CD8-positive, alpha-beta memory T cell (primary cell): ENCODE measurements at regions not wholly inside any gene's neighbourhood (a gene's known extent, or its start where the extent isn't known, plus 50 kb on each side); places are given as distances from the start of the nearest gene placed in this dataset.
"Not testable (repeated sequence)": the region's sequence is repeated elsewhere in the genome, so short reads cannot be mapped to it uniquely, and the experiment has no call there.

ENCODE experiments used
- CTCF ChIA-PET: fragments of 350-600 bp; sonication (Branson Sonifier 250); formaldehyde crosslinking; loops from one replicate; lab custom pipeline; 2021; ENCODE audit warnings: antibody characterized with exemption; lab: Charles Lee
- POLR2A ChIA-PET: fragments of 350-600 bp; sonication (Branson Sonifier 250); formaldehyde crosslinking; loops from one replicate; lab custom pipeline; 2021; ENCODE audit warnings: antibody characterized with exemption; lab: Charles Lee
- DNase-seq, 5 donors: peaks; one replicate each; pipeline versions ENCODE4 v3.0.0 to v3.0.0-alpha.2; 2020 to 2022; ENCODE audit warnings: mixed read lengths in 1 of 5
- H3K27ac ChIP-seq: one replicate; pipeline ENCODE4 v1.7.0; 2013; ENCODE audit warnings: low read depth, mild to moderate bottlenecking, low read length, moderate library complexity
- H3K27me3 ChIP-seq: 2 replicates; pipeline ENCODE4 v1.7.0; 2013; ENCODE audit warnings: low read length, mild to moderate bottlenecking; ENCODE audit not compliant: insufficient read depth, poor library complexity, severe bottlenecking
- H3K36me3 ChIP-seq: 2 replicates; pipeline ENCODE4 v1.7.0; 2013; ENCODE audit warnings: mild to moderate bottlenecking, low read length, moderate library complexity; ENCODE audit not compliant: insufficient read depth
- H3K4me1 ChIP-seq: 2 replicates; pipeline ENCODE4 v1.7.0; 2013; ENCODE audit warnings: mild to moderate bottlenecking, low read length, moderate library complexity; ENCODE audit not compliant: insufficient read depth
- H3K4me3 ChIP-seq: 2 replicates; pipeline ENCODE4 v1.7.0; 2013; ENCODE audit warnings: mild to moderate bottlenecking, low read length
- H3K9me3 ChIP-seq: 2 replicates; pipeline ENCODE4 v1.7.0; 2013; ENCODE audit warnings: mild to moderate bottlenecking, low read length
- H3K27ac Mint-ChIP-seq, 8 donors: one replicate each; pipeline ENCODE4 v1.8.0; 2020 to 2021; ENCODE audit warnings: mixed read lengths in 8 of 8, mild to moderate bottlenecking in 6 of 8, inconsistent platforms in 3 of 8, moderate library complexity in 3 of 8
- H3K27me3 Mint-ChIP-seq, 2 donors: one replicate each; pipeline ENCODE4 v1.8.0; 2020 to 2021; ENCODE audit warnings: mixed read lengths in 2 of 2, mild to moderate bottlenecking in 1 of 2, moderate library complexity in 1 of 2
- H3K36me3 Mint-ChIP-seq, 3 donors: one replicate each; pipeline ENCODE4 v1.8.0; 2020 to 2021; ENCODE audit warnings: mixed read lengths in 3 of 3, inconsistent platforms in 1 of 3, mild to moderate bottlenecking in 1 of 3
- H3K4me1 Mint-ChIP-seq, 3 donors: one replicate each; pipeline ENCODE4 v1.8.0; 2020 to 2021; ENCODE audit warnings: mixed read lengths in 3 of 3, inconsistent platforms in 1 of 3, mild to moderate bottlenecking in 1 of 3
- H3K4me3 Mint-ChIP-seq, 7 donors: one replicate each; pipeline ENCODE4 v1.8.0; 2020 to 2021; ENCODE audit warnings: mixed read lengths in 7 of 7, mild to moderate bottlenecking in 6 of 7, moderate library complexity in 4 of 7, inconsistent platforms in 2 of 7
- H3K9me3 Mint-ChIP-seq, 5 donors: one replicate each; pipeline ENCODE4 v1.8.0; 2020 to 2022; ENCODE audit warnings: mixed read lengths in 5 of 5, mild to moderate bottlenecking in 3 of 5, moderate library complexity in 2 of 5, inconsistent platforms in 1 of 5

DNA sequence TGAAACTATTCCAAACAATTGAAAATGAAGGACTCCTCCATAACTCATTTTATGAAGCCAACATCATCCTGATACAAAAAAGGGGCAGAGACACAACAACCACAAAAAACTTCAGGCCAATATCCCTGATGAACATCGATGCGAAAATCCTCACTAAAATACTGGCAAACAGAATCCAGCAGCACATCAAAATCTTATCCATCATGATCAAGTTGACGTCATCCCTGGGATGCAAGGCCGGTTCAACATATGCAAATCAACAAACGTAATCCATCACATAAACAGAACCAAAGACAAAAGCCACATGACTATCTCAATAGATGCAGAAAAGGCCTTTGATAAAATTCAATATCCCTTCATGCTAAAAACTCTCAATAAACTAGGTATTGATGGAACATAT, 272.8 kb downstream of the RNF144B start:
- CTCF ChIA-PET, H3K27ac ChIP-seq, H3K27me3 Mint-ChIP-seq, H3K4me1 Mint-ChIP-seq, H3K36me3 ChIP-seq, POLR2A ChIA-PET, H3K9me3 ChIP-seq, DNase-seq, H3K36me3 Mint-ChIP-seq, H3K4me3 ChIP-seq, H3K27me3 ChIP-seq, H3K4me3 Mint-ChIP-seq, H3K4me1 ChIP-seq, H3K27ac Mint-ChIP-seq: not testable (repeated sequence)
- H3K9me3 Mint-ChIP-seq: peaks cover 3 to 15% (median 6%) of the 10 kb centered on the region in 5 donors

DNA sequence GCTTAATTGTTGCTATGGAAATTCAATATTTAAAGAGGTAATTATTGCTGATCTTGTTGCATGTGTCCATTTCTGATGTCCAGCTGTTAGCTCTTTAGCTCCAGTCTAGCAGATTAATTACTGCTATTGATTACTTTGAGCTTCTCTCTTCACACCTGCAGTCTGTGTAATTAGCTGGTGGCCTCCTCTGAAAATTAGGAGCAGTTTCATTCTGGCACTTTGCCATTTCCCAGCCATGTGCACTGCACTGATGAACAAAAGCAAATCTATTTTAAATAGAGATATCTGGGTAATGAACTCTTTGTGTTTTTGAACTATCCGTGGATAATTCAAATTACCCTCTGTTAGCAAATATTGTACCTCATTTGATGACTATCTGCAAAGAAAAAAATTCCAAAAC, 275.9 kb downstream of the RNF144B start:
- Histone ChIP-seq H3K4me3 (no peak overlapping the region), H3K27ac (no peak overlapping the region), H3K4me1 (no peaks in the 10 kb centered on the region), H3K27me3 (no peaks in the 10 kb centered on the region), H3K9me3 (no peaks in the 10 kb centered on the region), H3K36me3 (no peaks in the 10 kb centered on the region)
- Mint-ChIP-seq H3K27ac (no peak overlapping the region), H3K4me3 (no peak overlapping the region), H3K36me3 (no peaks in the 10 kb centered on the region), H3K27me3 (no peaks in the 10 kb centered on the region), H3K9me3 (peaks cover 0 to 13% (median 4%) of the 10 kb centered on the region in 5 donors), H3K4me1 (no peaks in the 10 kb centered on the region)
- DNase-seq: no peak
- ChIA-PET CTCF (no interaction called here), POLR2A (no interaction called here)

DNA sequence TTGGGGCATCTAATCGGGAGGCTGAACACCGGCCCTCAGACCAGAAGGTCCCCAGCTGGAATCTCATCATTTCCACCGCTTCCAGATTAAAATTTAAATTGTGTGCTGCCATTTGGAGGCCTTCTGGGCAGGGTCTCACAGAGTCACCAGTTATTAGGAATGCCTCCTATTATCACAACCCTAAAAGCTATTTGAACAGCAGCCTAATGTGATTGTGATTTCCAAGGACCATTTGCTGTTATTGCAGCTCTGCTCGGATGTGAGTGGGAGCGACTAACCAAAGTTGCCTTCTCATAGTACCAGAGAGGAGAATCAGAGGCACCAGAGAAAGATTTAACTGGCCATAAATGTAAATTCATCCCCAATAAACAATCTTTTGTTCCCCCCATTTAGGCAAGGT, 277.3 kb downstream of the RNF144B start:
- H3K27me3 ChIP-seq: no peaks in the 10 kb centered on the region
- no peaks in the 10 kb centered on the region for H3K27me3 Mint-ChIP-seq
- H3K9me3 Mint-ChIP-seq: peaks cover 0 to 8% (median under 1%) of the 10 kb centered on the region in 5 donors

DNA sequence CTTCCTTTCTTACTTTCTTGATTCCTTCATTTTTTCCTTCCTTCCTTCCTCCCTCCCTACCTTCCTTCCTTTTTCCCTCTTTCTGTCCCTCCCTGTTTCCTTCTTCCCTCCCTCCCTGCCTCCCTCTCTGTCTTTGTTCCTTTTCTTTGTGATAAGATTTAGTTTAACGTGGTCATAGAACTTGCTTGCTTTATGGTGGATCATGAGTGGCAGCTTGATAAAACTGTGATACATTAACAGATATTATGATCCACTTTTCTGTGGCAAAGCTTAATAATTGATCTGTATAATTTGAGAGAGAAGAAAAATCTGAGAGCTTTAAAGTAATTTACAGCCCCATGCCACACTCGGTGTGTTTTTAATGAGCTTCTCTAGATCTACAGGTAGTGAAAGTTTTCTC, 280.5 kb downstream of the RNF144B start:
- Histone ChIP-seq H3K36me3 (no peaks in the 10 kb centered on the region), H3K27ac (no peak overlapping the region), H3K4me3 (no peak overlapping the region), H3K9me3 (no peaks in the 10 kb centered on the region), H3K4me1 (no peaks in the 10 kb centered on the region), H3K27me3 (no peaks in the 10 kb centered on the region)
- POLR2A ChIA-PET: no interaction called here
- Mint-ChIP-seq H3K9me3 (peaks cover 0 to 3% (median 0%) of the 10 kb centered on the region in 5 donors), H3K4me1 (no peaks in the 10 kb centered on the region), H3K27ac (no peak overlapping the region), H3K27me3 (peaks cover 0 to 2% of the 10 kb centered on the region in 2 donors), H3K4me3 (no peak overlapping the region), H3K36me3 (no peaks in the 10 kb centered on the region)
- DNase-seq: no peak
- CTCF ChIA-PET: no interaction called here

More for the DNA sequence above, 277.3 kb downstream of the RNF144B start:
- no peaks in the 10 kb centered on the region for H3K4me1 ChIP-seq
- no peaks in the 10 kb centered on the region for H3K4me1 Mint-ChIP-seq
- H3K36me3 Mint-ChIP-seq: no peaks in the 10 kb centered on the region
- no peaks in the 10 kb centered on the region for H3K36me3 ChIP-seq
- H3K27ac Mint-ChIP-seq: peak overlapping the region in 1 of 8 donors; percentile 54
- H3K4me3 ChIP-seq: no peak overlapping the region
- no peak overlapping the region for H3K4me3 Mint-ChIP-seq
- ChIA-PET POLR2A (no interaction called here), CTCF (no interaction called here)
- DNase-seq: no peak
- H3K27ac ChIP-seq: no peak overlapping the region
- H3K9me3 ChIP-seq: no peaks in the 10 kb centered on the region

DNA sequence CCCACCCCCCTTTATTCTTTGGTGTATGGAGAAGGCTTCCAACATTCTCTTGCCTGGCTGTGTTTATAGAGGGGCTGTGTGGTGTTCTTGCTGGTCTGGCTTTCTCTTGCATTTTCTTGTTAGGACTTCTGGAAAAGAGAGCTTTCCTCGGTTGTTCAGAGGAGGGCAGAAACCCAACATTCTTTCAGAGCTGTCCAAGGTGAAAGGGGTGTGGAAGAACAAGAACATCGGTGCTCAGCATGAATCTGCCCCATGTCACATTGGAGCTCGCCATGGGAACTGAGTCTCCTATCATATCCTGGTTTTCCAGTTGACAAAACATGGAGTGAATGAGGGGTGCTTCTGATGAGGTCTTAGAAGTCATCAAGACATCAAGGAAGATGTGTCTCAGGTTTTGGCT, 281.8 kb downstream of the RNF144B start:
- Histone ChIP-seq H3K36me3 (no peaks in the 10 kb centered on the region), H3K9me3 (no peaks in the 10 kb centered on the region), H3K4me1 (no peaks in the 10 kb centered on the region), H3K4me3 (no peak overlapping the region), H3K27ac (no peak overlapping the region), H3K27me3 (no peaks in the 10 kb centered on the region)
- H3K36me3 Mint-ChIP-seq: no peaks in the 10 kb centered on the region
- peaks cover 0 to 2% of the 10 kb centered on the region in 2 donors for H3K27me3 Mint-ChIP-seq
- no peaks in the 10 kb centered on the region for H3K4me1 Mint-ChIP-seq
- ChIA-PET CTCF (no interaction called here), POLR2A (no interaction called here)
- peaks cover 0 to 3% (median 0%) of the 10 kb centered on the region in 5 donors for H3K9me3 Mint-ChIP-seq
- no peak overlapping the region for H3K27ac Mint-ChIP-seq
- no peak overlapping the region for H3K4me3 Mint-ChIP-seq
- no peak for DNase-seq

DNA sequence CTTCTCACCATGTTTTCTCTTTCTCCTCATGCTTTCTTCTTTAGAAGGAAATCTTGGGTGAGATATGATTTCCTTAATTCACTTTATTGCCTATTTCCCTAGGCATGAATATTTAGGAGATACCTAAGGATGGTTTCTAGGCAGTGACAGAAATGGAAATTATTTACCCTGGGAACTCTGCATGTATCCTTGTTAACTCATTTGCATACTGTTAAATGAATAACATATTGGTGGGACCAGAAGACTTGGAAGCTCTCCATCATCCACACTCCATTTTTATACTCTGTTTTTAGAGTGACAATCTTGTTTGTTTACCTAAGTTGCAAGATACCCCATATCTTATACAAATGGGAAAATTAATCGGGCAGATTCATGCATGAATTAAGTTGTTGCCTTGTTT, 285.7 kb downstream of the RNF144B start:
- POLR2A ChIA-PET: no interaction called here
- peaks cover 0 to 4% (median 0%) of the 10 kb centered on the region in 5 donors for H3K9me3 Mint-ChIP-seq
- H3K4me3 Mint-ChIP-seq: no peak overlapping the region

DNA sequence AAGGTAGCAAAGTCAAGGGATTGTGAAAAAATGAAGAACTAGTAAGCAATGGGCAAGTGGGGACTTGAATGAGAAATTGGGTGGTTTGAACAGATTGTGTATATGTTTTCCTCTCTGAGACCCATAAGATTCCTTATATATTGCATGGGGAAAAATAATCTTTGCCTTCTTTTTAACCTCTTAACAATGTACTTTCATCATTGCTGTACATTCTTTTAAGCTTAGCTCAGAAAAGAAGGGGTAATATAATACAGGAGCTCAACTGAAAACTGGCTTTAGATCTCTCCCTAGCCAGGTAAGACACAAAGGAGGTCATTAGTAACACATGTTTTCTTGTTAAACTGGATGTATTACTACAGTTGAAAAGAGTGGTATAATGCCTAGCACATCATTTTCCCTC, 287.2 kb downstream of the RNF144B start:
- CTCF ChIA-PET: no interaction called here

More for the DNA sequence above, 285.7 kb downstream of the RNF144B start:
- Histone ChIP-seq H3K27me3 (no peaks in the 10 kb centered on the region), H3K4me3 (no peak overlapping the region), H3K27ac (no peak overlapping the region), H3K9me3 (no peaks in the 10 kb centered on the region), H3K4me1 (no peaks in the 10 kb centered on the region), H3K36me3 (no peaks in the 10 kb centered on the region)
- peaks cover 0 to 2% of the 10 kb centered on the region in 2 donors for H3K27me3 Mint-ChIP-seq
- CTCF ChIA-PET: no interaction called here
- no peak overlapping the region for H3K27ac Mint-ChIP-seq
- H3K36me3 Mint-ChIP-seq: no peaks in the 10 kb centered on the region
- H3K4me1 Mint-ChIP-seq: no peaks in the 10 kb centered on the region
- DNase-seq: no peak

DNA sequence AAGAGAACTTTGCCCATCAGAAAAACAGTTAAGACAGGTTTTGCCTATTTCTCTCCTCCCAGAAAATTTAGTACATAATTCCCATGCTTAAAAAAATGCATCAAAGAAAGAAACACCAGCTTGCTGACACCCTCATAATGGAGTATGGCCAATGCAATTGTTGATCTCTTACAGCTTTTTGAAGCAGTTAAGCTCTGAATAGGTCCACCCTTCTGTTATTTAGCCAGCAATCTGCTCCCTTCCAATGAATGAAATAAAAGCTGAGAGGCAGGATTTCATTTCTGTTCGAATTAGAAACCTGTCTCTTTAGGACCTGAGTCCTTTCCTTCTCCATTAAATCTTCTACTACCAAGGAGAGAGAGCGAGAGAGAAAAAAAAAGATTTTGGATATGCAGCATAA, 288.7 kb downstream of the RNF144B start:
- Mint-ChIP-seq H3K9me3 (peaks cover 0 to 4% (median 0%) of the 10 kb centered on the region in 5 donors), H3K27me3 (peaks cover 0 to 2% of the 10 kb centered on the region in 2 donors), H3K4me1 (no peaks in the 10 kb centered on the region), H3K4me3 (no peak overlapping the region), H3K27ac (no peak overlapping the region), H3K36me3 (no peaks in the 10 kb centered on the region)
- no peaks in the 10 kb centered on the region for H3K27me3 ChIP-seq
- POLR2A ChIA-PET: no interaction called here
- no peaks in the 10 kb centered on the region for H3K9me3 ChIP-seq
- CTCF ChIA-PET: no interaction called here
- no peak overlapping the region for H3K4me3 ChIP-seq
- no peaks in the 10 kb centered on the region for H3K36me3 ChIP-seq
- no peaks in the 10 kb centered on the region for H3K4me1 ChIP-seq
- no peak overlapping the region for H3K27ac ChIP-seq
- DNase-seq: no peak

More for the DNA sequence above, 287.2 kb downstream of the RNF144B start:
- H3K27me3 ChIP-seq: no peaks in the 10 kb centered on the region
- H3K27me3 Mint-ChIP-seq: peaks cover 0 to 2% of the 10 kb centered on the region in 2 donors
- H3K4me3 Mint-ChIP-seq: no peak overlapping the region
- H3K36me3 ChIP-seq: no peaks in the 10 kb centered on the region
- H3K9me3 Mint-ChIP-seq: peaks cover 0 to 4% (median 0%) of the 10 kb centered on the region in 5 donors
- H3K9me3 ChIP-seq: no peaks in the 10 kb centered on the region
- H3K4me1 ChIP-seq: no peaks in the 10 kb centered on the region
- H3K4me3 ChIP-seq: no peak overlapping the region
- H3K4me1 Mint-ChIP-seq: no peaks in the 10 kb centered on the region
- no peak overlapping the region for H3K27ac Mint-ChIP-seq
- H3K27ac ChIP-seq: no peak overlapping the region
- POLR2A ChIA-PET: no interaction called here
- H3K36me3 Mint-ChIP-seq: no peaks in the 10 kb centered on the region
- no peak for DNase-seq

DNA sequence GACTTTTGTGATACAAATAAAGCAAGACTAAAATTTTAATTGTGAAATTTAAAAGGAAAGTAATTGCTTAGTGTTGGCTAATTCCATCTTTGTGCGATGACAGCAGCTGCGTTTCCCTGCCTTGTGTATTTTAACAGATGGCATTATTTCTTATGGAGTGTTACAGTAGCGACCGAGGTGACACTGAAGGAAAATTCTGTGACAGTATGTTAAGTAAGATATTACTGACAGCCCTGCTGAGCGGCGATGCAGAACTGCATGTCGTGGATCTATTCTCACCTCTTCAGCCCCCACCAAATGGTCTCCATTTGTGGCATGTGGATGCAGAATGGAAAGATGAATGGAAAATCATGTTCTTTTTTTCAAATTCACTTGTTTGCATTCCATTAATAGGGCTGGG, 289.4 kb downstream of the RNF144B start:
- H3K9me3 ChIP-seq: no peaks in the 10 kb centered on the region
- CTCF ChIA-PET: no interaction called here
- Mint-ChIP-seq H3K4me1 (no peaks in the 10 kb centered on the region), H3K9me3 (peaks cover 0 to 4% (median 0%) of the 10 kb centered on the region in 5 donors), H3K36me3 (no peaks in the 10 kb centered on the region), H3K4me3 (no peak overlapping the region), H3K27me3 (no peaks in the 10 kb centered on the region), H3K27ac (no peak overlapping the region)
- DNase-seq: no peak
- H3K4me1 ChIP-seq: no peaks in the 10 kb centered on the region
- H3K4me3 ChIP-seq: no peak overlapping the region
- no peak overlapping the region for H3K27ac ChIP-seq
- no peaks in the 10 kb centered on the region for H3K27me3 ChIP-seq
- POLR2A ChIA-PET: no interaction called here
- no peaks in the 10 kb centered on the region for H3K36me3 ChIP-seq
